K562 (cell line): ENCODE measurements at regions not wholly inside any gene's neighbourhood (a gene's known extent, or its start where the extent isn't known, plus 50 kb on each side); places are given as distances from the start of the nearest gene placed in this dataset.

Experiments used
- ATAC-seq: fragments of 200-7000 bp; cut with Tn5 transposase; 3 replicates; pipeline ENCODE4 v1.9.1; 2020; ENCODE audit warnings: moderate library complexity
- BruUV-seq: library from RNA; stranded (reverse); fragments of 400-500 nt; replicated peaks from 2 replicates; lab custom pipeline; 2021; lab: Mats Ljungman, UMichigan
- CTCF ChIA-PET: fragments of 300-600 bp; formaldehyde crosslinking; extraction: SDS; loops from one replicate; lab custom pipeline; 2021; ENCODE audit warnings: low intra/inter-chr PET ratio; lab: Yijun Ruan, JAX
- POLR2A ChIA-PET: fragments of 300-600, 350-650 bp; sonication (Branson Sonifier 250); formaldehyde crosslinking; extraction: SDS; loops from one replicate; lab custom pipeline; 2021; ENCODE audit warnings: antibody characterized with exemption, inconsistent platforms; lab: Yijun Ruan, JAX
- DNase-seq, 4 experiments: peaks; one replicate each; pipeline versions ENCODE4 v3.0.0 to v3.0.0-alpha.2; 2011 to 2018; ENCODE audit warnings: low spot score in 3 of 4, mixed read lengths in 3 of 4; ENCODE audit errors: extremely low read depth in 1 of 4
- FAIRE-seq: peaks from 2 replicates; lab custom pipeline; 2011; peaks lifted over from hg19 to GRCh38; lab: Jason Lieb, UNC
- H2AFZ ChIP-seq: 2 replicates; pipeline ENCODE4 v1.6.0; 2011; ENCODE audit warnings: low read depth, low read length, control low read depth, inconsistent platforms
- H3K27ac ChIP-seq: fragments of 200-600 bp; 3 replicates; pipeline ENCODE4 v1.8.0; 2011; ENCODE audit warnings: low read depth, mild to moderate bottlenecking, control low read depth, inconsistent platforms, low read length, moderate library complexity, mixed read lengths; ENCODE audit errors: extremely low read depth
- H3K27me3 ChIP-seq, 2 experiments: fragments of 300-600 bp in 1 of 2; 2 replicates in 1 of 2; 3 replicates in 1 of 2; pipeline versions ENCODE4 v1.6.0 to v1.8.0; 2011; ENCODE audit warnings: inconsistent platforms in 2 of 2, low read length in 2 of 2, mild to moderate bottlenecking in 1 of 2, mixed read lengths in 1 of 2, moderate library complexity in 1 of 2; ENCODE audit not compliant: control insufficient read depth in 2 of 2, insufficient read depth in 2 of 2
- H3K36me3 ChIP-seq: fragments of 300-600 bp; 3 replicates; pipeline ENCODE4 v1.8.0; 2011; ENCODE audit warnings: mild to moderate bottlenecking, low read length, inconsistent platforms; ENCODE audit not compliant: control insufficient read depth, insufficient read depth
- H3K4me1 ChIP-seq, 2 experiments: fragments of 200-600 bp in 1 of 2; replicated peaks in 1 of 2; 2 replicates in 1 of 2; 3 replicates in 1 of 2; pipeline versions ENCODE4 v1.5.1 to v1.8.0; 2011; ENCODE audit warnings: inconsistent platforms in 2 of 2, low read length in 2 of 2, mild to moderate bottlenecking in 1 of 2, mixed read lengths in 1 of 2, moderate library complexity in 1 of 2; ENCODE audit not compliant: control insufficient read depth in 2 of 2, insufficient read depth in 2 of 2
- H3K4me2 ChIP-seq: 2 replicates; pipeline ENCODE4 v1.6.1; 2011; ENCODE audit warnings: low read length, control low read depth, inconsistent platforms, mixed read lengths; ENCODE audit not compliant: insufficient read depth
- H3K4me3 ChIP-seq: fragments of 200-600 bp; sonication (generic), shearing (Covaris generic); 2 replicates; pipeline ENCODE4 v1.5.1; 2016; ENCODE audit warnings: control low read depth, inconsistent platforms
- H3K79me2 ChIP-seq: fragments of 200-600 bp; 3 replicates; pipeline ENCODE4 v1.8.0; 2011; ENCODE audit warnings: low read length, inconsistent platforms; ENCODE audit not compliant: control insufficient read depth, insufficient read depth
- H3K9ac ChIP-seq, 2 experiments: 2 replicates each; pipeline versions ENCODE4 v1.6.0 to v1.6.1; 2011; ENCODE audit warnings: low read depth in 2 of 2, low read length in 2 of 2, control low read depth in 1 of 2, inconsistent platforms in 1 of 2, mild to moderate bottlenecking in 1 of 2, mixed read lengths in 1 of 2; ENCODE audit not compliant: insufficient read depth in 1 of 2
- H3K9me1 ChIP-seq: one replicate; pipeline ENCODE4 v1.6.0; 2011; ENCODE audit warnings: inconsistent platforms, mild to moderate bottlenecking, low read length, moderate library complexity; ENCODE audit not compliant: control insufficient read depth, insufficient read depth
- H3K9me3 ChIP-seq: replicated peaks from 2 replicates; pipeline ENCODE4 v1.5.1; 2011; ENCODE audit warnings: low read depth, low read length, inconsistent platforms; ENCODE audit not compliant: control insufficient read depth, insufficient read depth
- H4K20me1 ChIP-seq: replicated peaks from 2 replicates; pipeline ENCODE4 v1.6.1; 2011; ENCODE audit warnings: low read length, inconsistent platforms, mixed read lengths; ENCODE audit not compliant: control insufficient read depth, insufficient read depth
- POLR2AphosphoS2 ChIP-seq: IDR thresholded peaks from 2 replicates; pipeline ENCODE4 v1.6.1; 2012; ENCODE audit warnings: low read length, improper control_type of control experiment
- SIN3A ChIP-seq, 2 experiments: fragments of 150-350 bp in 1 of 2; IDR thresholded peaks; 2 replicates each; pipeline ENCODE4 v1.6.1; 2011 to 2016; ENCODE audit warnings: borderline replicate concordance in 2 of 2, low read depth in 2 of 2, low read length in 2 of 2, mild to moderate bottlenecking in 2 of 2, moderate library complexity in 2 of 2; ENCODE audit not compliant: control insufficient read depth in 1 of 2
- SRSF7 ChIP-seq: fragments of 200-400 bp; formaldehyde crosslinking; optimal IDR thresholded peaks from 2 replicates; pipeline ENCODE3; 2017; ENCODE audit warnings: mild to moderate bottlenecking, low read depth, low read length
- TCF7 ChIP-seq: sonication (generic); IDR thresholded peaks from 2 replicates; pipeline ENCODE4 v1.6.1; 2016; ENCODE audit warnings: antibody characterized with exemption, borderline replicate concordance
- USF2 ChIP-seq: sonication (generic); formaldehyde crosslinking; IDR thresholded peaks from 2 replicates; pipeline ENCODE4 v1.5.0; 2020; ENCODE audit warnings: missing genetic modification reagents
- WGBS: fragments of 100-300 bp; shearing (Covaris generic); methylation state at CpG from one replicate; pipeline ENCODE4 v1.1.6; 2016; ENCODE audit warnings: low coverage, mixed read lengths; ENCODE audit not compliant: insufficient coverage; ENCODE audit errors: missing lambda C conversion rate; 5-methylcytosine and 5-hydroxymethylcytosine counted together
- in situ Hi-C: fragments of 300-500 bp; cut with MboI; formaldehyde crosslinking; loops from 4 replicates; pipeline ENCODE4 v1.15.0; 2018; ENCODE audit warnings: inconsistent platforms, mixed read lengths
- intact Hi-C: fragments of 100-400 bp; cut with micrococcal nuclease; formaldehyde crosslinking; loops from 2 replicates; pipeline ENCODE4 v1.14.2; 2022

DNA sequence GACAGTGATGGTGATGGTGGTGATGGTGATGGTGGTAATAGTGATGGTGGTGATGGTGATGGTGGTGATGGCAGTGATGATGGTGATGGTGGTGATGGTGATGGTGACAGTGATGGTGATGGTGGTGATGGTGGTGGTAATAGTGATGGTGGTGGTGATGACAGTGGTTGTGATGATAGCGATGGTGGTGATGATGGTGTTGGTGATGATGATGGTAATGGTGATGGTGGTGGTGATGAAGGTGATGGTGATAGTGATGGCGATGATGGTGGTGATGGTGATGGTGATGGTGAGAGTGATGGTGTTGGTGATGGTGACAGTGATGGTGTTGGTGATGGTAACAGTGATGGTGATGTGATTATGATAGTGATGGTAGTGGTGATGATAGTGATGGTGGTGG, 94.3 kb downstream of the ASB1 start:
- Histone ChIP-seq H3K4me2 (no peak overlapping the region), H3K79me2 (no peaks in the 10 kb centered on the region), H3K4me1 (no peaks in the 10 kb centered on the region), H3K9me1 (no peaks in the 10 kb centered on the region), H3K27me3 (peaks cover 6 to 31% of the 10 kb centered on the region in 2 experiments; a peak in 4 of 5 replicates), H3K36me3 (no peaks in the 10 kb centered on the region), H4K20me1 (no peaks in the 10 kb centered on the region), H3K4me3 (no peak overlapping the region), H3K9ac (no peak overlapping the region), H3K9me3 (no peaks in the 10 kb centered on the region), H2AFZ (no peak overlapping the region), H3K27ac (no peak overlapping the region)
- 0% methylated on average over 1 of the region's 2 CpGs for WGBS
- intact Hi-C loops: no loop called here
- no peak for DNase-seq
- no TSS peak for BruUV-seq
- POLR2A ChIA-PET: no interaction called here
- no peak for FAIRE-seq
- ATAC-seq: no peak
- CTCF ChIA-PET: no interaction called here
- TF ChIP-seq USF2 (CRISPR knock-in tag) (no peak), SRSF7 (no peak), POLR2AphosphoS2 (no peak)
- in situ Hi-C loops: no loop called here

DNA sequence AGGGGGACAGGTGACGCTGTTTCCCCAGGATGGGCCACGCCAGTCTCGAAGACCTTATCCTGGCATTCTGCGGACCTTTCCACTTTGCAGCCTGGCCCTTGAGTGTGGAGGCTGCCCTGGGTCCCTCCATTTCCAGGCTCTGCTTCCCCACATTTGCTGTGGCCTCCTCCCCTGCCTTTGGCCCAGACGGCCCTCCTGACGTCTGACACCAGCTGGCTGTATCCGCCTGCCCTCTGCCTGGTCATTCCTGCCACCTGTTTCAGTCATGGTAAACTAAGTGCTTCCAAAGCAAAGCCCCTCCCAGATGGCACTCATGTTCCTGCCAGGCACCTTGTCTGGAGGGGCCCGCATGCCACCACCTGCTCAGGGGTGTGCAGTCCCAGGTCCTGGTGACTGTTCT, 95.1 kb downstream of the ASB1 start:
- Histone ChIP-seq H4K20me1 (no peaks in the 10 kb centered on the region), H3K27ac (no peak overlapping the region), H2AFZ (no peak overlapping the region), H3K36me3 (no peaks in the 10 kb centered on the region), H3K4me3 (no peak overlapping the region), H3K9me1 (no peaks in the 10 kb centered on the region), H3K9me3 (no peaks in the 10 kb centered on the region), H3K79me2 (no peaks in the 10 kb centered on the region), H3K9ac (no peak overlapping the region), H3K27me3 (peaks cover 6 to 31% of the 10 kb centered on the region in 2 experiments; a peak in 4 of 5 replicates), H3K4me1 (no peaks in the 10 kb centered on the region), H3K4me2 (no peak overlapping the region)
- no peak for FAIRE-seq
- in situ Hi-C loops (no loop called here), intact Hi-C loops (no loop called here)
- DNase-seq: no peak
- TF ChIP-seq SIN3A (IDR thresholded peaks at IDR 0.05; ENCODE audit: borderline replicate concordance in 2 of 2, control insufficient read depth in 1 of 2, low read depth in 2 of 2, low read length in 2 of 2) (no peak), TCF7 (no peak)
- BruUV-seq: no TSS peak
- CTCF ChIA-PET: no interaction called here
- ATAC-seq: no peak
- 2% methylated on average over 7 of the region's 8 CpGs for WGBS
- POLR2A ChIA-PET: no interaction called here
